Ascending aorta (tissue), 2 donors: ENCODE measurements at regions not wholly inside any gene's neighbourhood (a gene's known extent, or its start where the extent isn't known, plus 50 kb on each side); places are given as distances from the start of the nearest gene placed in this dataset.

Experiments used
- DNase-seq, 2 donors: peaks; one replicate each; pipeline ENCODE4 v3.0.0-alpha.2; 2019; ENCODE audit warnings: low spot score in 2 of 2
- H3K27ac ChIP-seq, 2 donors: fragments of 200-600 bp; sonication (generic); one replicate each; pipeline ENCODE4 v1.5.1; 2016 to 2017; ENCODE audit warnings: mild to moderate bottlenecking in 1 of 2
- H3K27me3 ChIP-seq: fragments of 200-600 bp; sonication (generic); one replicate; pipeline ENCODE4 v1.5.1; 2017
- H3K36me3 ChIP-seq, 2 donors: fragments of 200-600 bp; sonication (generic); one replicate each; pipeline ENCODE4 v1.5.1; 2016
- H3K4me1 ChIP-seq, 2 donors: fragments of 200-600 bp; sonication (generic); one replicate each; pipeline ENCODE4 v1.5.1; 2016 to 2017; ENCODE audit warnings: mild to moderate bottlenecking in 1 of 2
- H3K4me3 ChIP-seq, 2 donors: fragments of 200-600 bp; sonication (generic); one replicate each; pipeline ENCODE4 v1.5.1; 2016 to 2017; ENCODE audit warnings: mild to moderate bottlenecking in 1 of 2
- H3K9me3 ChIP-seq, 2 donors: fragments of 200-600 bp; sonication (generic); one replicate each; pipeline ENCODE4 v1.5.1; 2016
- intact Hi-C: fragments of 100-400 bp; cut with DNase I; formaldehyde crosslinking; loops from one replicate; pipeline ENCODE4 v1.15.1; 2023
- TF ChIP-seq, protein P1 (sequence below), 3 experiments: fragments of 200-600 bp in 2 of 3; fragments of 450-650 bp in 1 of 3; sonication (generic) in 2 of 3; IDR thresholded peaks; one replicate each; pipeline ENCODE4 v1.5.1; 2016 to 2019; ENCODE audit warnings: antibody characterized with exemption in 3 of 3, mild to moderate bottlenecking in 1 of 3, moderate library complexity in 1 of 3

DNA sequence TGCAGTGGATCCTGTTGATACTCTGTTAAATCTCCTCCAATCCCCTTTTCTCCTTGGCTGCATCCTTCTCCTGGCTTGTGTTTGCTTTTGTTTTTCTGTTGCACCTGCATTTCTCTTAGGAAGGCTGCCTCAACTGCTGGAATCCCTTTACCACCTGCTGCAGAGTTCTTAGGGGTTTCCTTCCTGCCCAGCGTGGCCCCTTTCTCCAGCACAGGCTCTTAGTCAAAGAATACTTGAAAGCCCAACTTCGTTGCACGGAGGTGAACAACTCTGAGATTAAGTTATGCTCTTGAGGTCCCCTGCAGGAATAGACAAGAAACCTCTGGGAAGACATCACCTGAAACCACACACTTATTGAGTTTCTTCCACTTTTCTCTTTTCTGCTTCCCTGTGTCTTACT is 121.6 kb upstream of the GRM7 start:
- H3K4me1 ChIP-seq: no peaks in the 10 kb centered on the region
- TF ChIP-seq, protein P1, sequence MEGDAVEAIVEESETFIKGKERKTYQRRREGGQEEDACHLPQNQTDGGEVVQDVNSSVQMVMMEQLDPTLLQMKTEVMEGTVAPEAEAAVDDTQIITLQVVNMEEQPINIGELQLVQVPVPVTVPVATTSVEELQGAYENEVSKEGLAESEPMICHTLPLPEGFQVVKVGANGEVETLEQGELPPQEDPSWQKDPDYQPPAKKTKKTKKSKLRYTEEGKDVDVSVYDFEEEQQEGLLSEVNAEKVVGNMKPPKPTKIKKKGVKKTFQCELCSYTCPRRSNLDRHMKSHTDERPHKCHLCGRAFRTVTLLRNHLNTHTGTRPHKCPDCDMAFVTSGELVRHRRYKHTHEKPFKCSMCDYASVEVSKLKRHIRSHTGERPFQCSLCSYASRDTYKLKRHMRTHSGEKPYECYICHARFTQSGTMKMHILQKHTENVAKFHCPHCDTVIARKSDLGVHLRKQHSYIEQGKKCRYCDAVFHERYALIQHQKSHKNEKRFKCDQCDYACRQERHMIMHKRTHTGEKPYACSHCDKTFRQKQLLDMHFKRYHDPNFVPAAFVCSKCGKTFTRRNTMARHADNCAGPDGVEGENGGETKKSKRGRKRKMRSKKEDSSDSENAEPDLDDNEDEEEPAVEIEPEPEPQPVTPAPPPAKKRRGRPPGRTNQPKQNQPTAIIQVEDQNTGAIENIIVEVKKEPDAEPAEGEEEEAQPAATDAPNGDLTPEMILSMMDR (IDR thresholded peaks at IDR 0.05): no peak
- no peak overlapping the region for H3K4me3 ChIP-seq
- H3K36me3 ChIP-seq: no peaks in the 10 kb centered on the region
- H3K27me3 ChIP-seq: no peaks in the 10 kb centered on the region
- intact Hi-C loops: no loop called here
- no peak for DNase-seq
- H3K9me3 ChIP-seq: no peaks in the 10 kb centered on the region
- H3K27ac ChIP-seq: no peak overlapping the region

DNA sequence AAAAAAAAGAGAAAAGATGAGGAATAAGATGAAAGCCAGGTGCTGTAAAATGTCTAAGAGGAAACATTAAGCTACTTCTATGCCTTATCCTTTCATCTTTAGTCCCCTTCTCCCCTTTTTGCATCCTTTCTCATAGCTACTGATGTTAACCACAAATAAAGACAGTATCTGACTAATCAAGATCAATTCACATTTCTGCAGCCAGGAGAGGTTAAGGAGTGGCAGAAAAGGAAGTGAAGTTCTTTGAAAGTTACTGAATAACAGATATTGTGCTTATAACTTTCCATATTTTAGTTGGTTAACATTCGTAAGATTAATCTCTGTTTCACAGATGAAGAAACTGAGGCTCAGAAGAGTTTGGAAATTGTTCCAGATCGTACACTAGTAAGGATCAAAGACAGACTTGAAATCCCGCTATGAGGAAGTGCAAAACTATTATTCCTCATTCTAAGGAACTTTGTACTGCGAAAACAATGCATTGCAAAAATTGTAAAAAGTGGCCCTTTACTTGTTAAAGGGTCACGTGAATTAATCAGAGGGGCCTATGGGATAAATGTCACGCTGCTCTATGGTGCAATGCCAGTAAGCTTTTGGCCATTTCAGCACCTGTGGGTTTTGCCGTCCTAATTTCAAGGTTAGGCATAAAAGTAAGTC is 117.7 kb upstream of the GRM7 start:
- Histone ChIP-seq H3K27ac (no peak overlapping the region), H3K9me3 (no peaks in the 10 kb centered on the region), H3K36me3 (no peaks in the 10 kb centered on the region), H3K4me1 (no peaks in the 10 kb centered on the region), H3K27me3 (no peaks in the 10 kb centered on the region), H3K4me3 (no peak overlapping the region)
- no peak for DNase-seq
- TF ChIP-seq, protein P1 (IDR thresholded peaks at IDR 0.05): no peak
- intact Hi-C loops: no loop called here

DNA sequence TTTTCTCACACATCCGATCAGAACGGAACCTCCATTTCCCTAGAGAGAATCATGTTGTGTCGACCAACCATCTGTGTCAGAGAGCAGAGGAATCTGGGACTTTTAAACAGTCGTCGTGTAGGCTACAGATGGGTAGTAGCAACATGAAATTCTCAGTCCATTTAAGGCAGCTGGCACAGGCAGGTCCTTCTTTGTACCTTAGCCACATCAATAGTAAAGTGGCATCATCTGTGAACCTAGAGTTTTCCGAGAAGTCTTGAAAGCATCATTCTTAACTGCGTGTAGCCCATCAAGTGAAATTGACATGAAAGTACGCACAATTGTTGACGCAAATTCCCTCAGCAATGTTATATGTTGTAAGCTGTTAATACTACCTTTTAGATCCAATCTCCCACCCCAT is 114.5 kb upstream of the GRM7 start:
- Histone ChIP-seq H3K27me3 (no peaks in the 10 kb centered on the region), H3K36me3 (no peaks in the 10 kb centered on the region), H3K4me3 (no peak overlapping the region), H3K9me3 (no peaks in the 10 kb centered on the region), H3K27ac (no peak overlapping the region), H3K4me1 (no peaks in the 10 kb centered on the region)
- no peak for DNase-seq
- TF ChIP-seq, protein P1 (IDR thresholded peaks at IDR 0.05): no peak
- intact Hi-C loops: no loop called here

DNA sequence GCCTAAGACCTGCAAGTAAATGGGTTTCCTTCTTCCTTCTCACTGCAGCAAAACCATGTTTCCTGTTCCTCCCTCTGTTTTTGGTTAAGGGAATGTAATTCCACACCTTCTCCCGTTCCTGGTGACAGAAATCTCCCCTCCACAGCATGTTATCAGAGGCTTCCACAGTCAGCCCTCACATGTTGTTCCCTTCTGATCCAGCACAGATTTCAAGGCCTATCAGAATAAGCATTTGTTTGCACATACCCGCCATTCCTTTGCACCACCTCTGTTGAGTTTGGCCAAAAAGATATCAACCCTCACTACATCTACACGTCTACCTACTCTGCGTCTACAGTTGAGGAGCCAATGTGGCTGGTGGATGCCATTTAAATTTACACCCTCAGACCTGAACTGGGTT is 113.9 kb upstream of the GRM7 start:
- DNase-seq: no peak
- no peak overlapping the region for H3K4me3 ChIP-seq
- intact Hi-C loops: no loop called here
- no peaks in the 10 kb centered on the region for H3K36me3 ChIP-seq
- H3K27me3 ChIP-seq: no peaks in the 10 kb centered on the region
- TF ChIP-seq, protein P1 (IDR thresholded peaks at IDR 0.05): no peak
- no peak overlapping the region for H3K27ac ChIP-seq
- H3K4me1 ChIP-seq: no peaks in the 10 kb centered on the region
- no peaks in the 10 kb centered on the region for H3K9me3 ChIP-seq

DNA sequence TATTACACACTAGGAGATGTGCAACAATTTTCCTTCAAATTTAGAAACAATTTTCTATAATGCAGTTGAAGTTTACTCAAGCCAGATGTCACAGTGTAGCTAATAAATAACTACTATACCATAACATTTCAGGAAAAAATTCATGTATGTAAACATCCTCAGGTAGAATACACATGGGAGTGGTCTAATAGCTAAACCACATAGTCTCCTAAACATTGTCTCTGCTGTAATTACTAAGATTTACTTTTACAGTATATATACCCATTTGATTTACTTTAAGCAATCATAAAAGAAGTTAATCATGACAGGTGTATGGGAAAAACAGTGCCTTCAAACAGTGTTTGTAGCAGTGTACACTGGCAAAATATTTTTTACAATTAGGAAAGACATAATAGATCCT is 110.1 kb upstream of the GRM7 start:
- intact Hi-C loops: no loop called here

More for the DNA sequence above, 110.1 kb upstream of the GRM7 start:
- no peak overlapping the region for H3K4me3 ChIP-seq
- no peak for DNase-seq
- H3K27me3 ChIP-seq: no peaks in the 10 kb centered on the region
- H3K9me3 ChIP-seq: no peaks in the 10 kb centered on the region
- no peaks in the 10 kb centered on the region for H3K4me1 ChIP-seq
- no peak overlapping the region for H3K27ac ChIP-seq
- TF ChIP-seq, protein P1 (IDR thresholded peaks at IDR 0.05): no peak
- H3K36me3 ChIP-seq: no peaks in the 10 kb centered on the region
